Aorta (tissue), 5 donors: ENCODE measurements at regions not wholly inside any gene's neighbourhood (a gene's known extent, or its start where the extent isn't known, plus 50 kb on each side); places are given as distances from the start of the nearest gene placed in this dataset.

Experiments used
- ATAC-seq: fragments of 200-7000 bp; cut with Tn5 transposase; one replicate; pipeline ENCODE4 v1.9.1; 2022; ENCODE audit warnings: moderate library complexity; ENCODE audit not compliant: low FRiP score
- DNase-seq, 2 donors: peaks; one replicate each; pipeline ENCODE4 v3.0.0-alpha.2; 2020
- H3K27ac ChIP-seq, 2 donors: one replicate each; pipeline ENCODE4 v1.5.1; 2013; ENCODE audit warnings: low read length in 2 of 2, mild to moderate bottlenecking in 2 of 2, moderate library complexity in 2 of 2, control low read depth in 1 of 2, inconsistent platforms in 1 of 2, low read depth in 1 of 2
- H3K27me3 ChIP-seq, 2 donors: one replicate each; pipeline ENCODE4 v1.6.1; 2013; ENCODE audit warnings: control low read depth in 1 of 2, low read length in 1 of 2, mild to moderate bottlenecking in 1 of 2, moderate library complexity in 1 of 2; ENCODE audit not compliant: insufficient read depth in 2 of 2, control insufficient read depth in 1 of 2
- H3K36me3 ChIP-seq, 2 donors: one replicate each; pipeline ENCODE4 v1.6.1; 2013; ENCODE audit warnings: control low read depth in 1 of 2, low read length in 1 of 2, mild to moderate bottlenecking in 1 of 2; ENCODE audit not compliant: insufficient read depth in 2 of 2, control insufficient read depth in 1 of 2
- H3K4me1 ChIP-seq, 2 donors: one replicate each; pipeline ENCODE4 v1.6.1; 2013; ENCODE audit warnings: low read length in 2 of 2, control low read depth in 1 of 2, mild to moderate bottlenecking in 1 of 2, moderate library complexity in 1 of 2; ENCODE audit not compliant: insufficient read depth in 2 of 2, control insufficient read depth in 1 of 2
- H3K4me3 ChIP-seq, 2 donors: one replicate each; pipeline ENCODE4 v1.5.1; 2013; ENCODE audit warnings: low read length in 2 of 2, control low read depth in 1 of 2, mild to moderate bottlenecking in 1 of 2
- H3K9me3 ChIP-seq: one replicate; pipeline ENCODE4 v1.6.1; 2013; ENCODE audit warnings: mild to moderate bottlenecking, low read length; ENCODE audit not compliant: control insufficient read depth
- WGBS, 2 donors: extraction: QIAGEN DNeasy Blood & Tissue Kit; methylation state at CpG; one replicate each; pipeline ENCODE4 v1.1.7; 2013; 5-methylcytosine and 5-hydroxymethylcytosine counted together
- intact Hi-C, 2 donors: fragments of 100-400 bp; cut with DNase I; formaldehyde crosslinking; loops; one replicate each; pipeline versions ENCODE4 v1.14.2 to v1.15.0; 2022
- donor health status: healthy with polysubstance abuse.
- donor health status: Bipolar disorder and iron deficiency.
- donor health status: DM: no; HTN: no; CAD: no.
- donor health status: DM: no; HTN: no; CAD: no.
- donor health status: DM: yes; HTN: yes; CAD: no.

GRCh38 chr17:79500745-79501618 is 109.9 kb downstream of the RBFOX3 start:
- H3K27me3 ChIP-seq: peaks cover 0 to 2% of the 10 kb centered on the region in 2 donors
- H3K36me3 ChIP-seq: no peaks in the 10 kb centered on the region
- no peak overlapping the region for H3K4me3 ChIP-seq
- no peak for ATAC-seq
- no peak for DNase-seq
- intact Hi-C loops: no loop called here
- WGBS, 2 donors: 31 to 35% methylated on average over 23 of the region's 23 CpGs
- H3K27ac ChIP-seq: no peak overlapping the region
- H3K4me1 ChIP-seq: no peaks in the 10 kb centered on the region
- peaks cover 2% of the 10 kb centered on the region for H3K9me3 ChIP-seq

- intact Hi-C loops: no loop called here
- 0% methylated on average over 1 of the region's 1 CpG for WGBS, 2 donors
Observed at GRCh38 chr17:79498854-79499253, 112.0 kb downstream of the RBFOX3 start.

GRCh38 chr17:79497777-79498348 is 113.0 kb downstream of the RBFOX3 start:
- H3K27ac ChIP-seq: no peak overlapping the region
- DNase-seq: no peak
- no peaks in the 10 kb centered on the region for H3K4me1 ChIP-seq
- no peak overlapping the region for H3K4me3 ChIP-seq
- intact Hi-C loops: no loop called here
- ATAC-seq: no peak
- H3K9me3 ChIP-seq: no peaks in the 10 kb centered on the region
- H3K27me3 ChIP-seq: peaks cover 0 to 2% of the 10 kb centered on the region in 2 donors
- WGBS, 2 donors: 89 to 98% methylated on average over 4 of the region's 4 CpGs
- H3K36me3 ChIP-seq: no peaks in the 10 kb centered on the region

More at GRCh38 chr17:79498854-79499253, 112.0 kb downstream of the RBFOX3 start:
- Histone ChIP-seq H3K27me3 (peaks cover 0 to 2% of the 10 kb centered on the region in 2 donors), H3K36me3 (no peaks in the 10 kb centered on the region), H3K9me3 (no peaks in the 10 kb centered on the region), H3K27ac (no peak overlapping the region), H3K4me1 (no peaks in the 10 kb centered on the region), H3K4me3 (no peak overlapping the region)
- no peak for ATAC-seq
- DNase-seq: no peak

GRCh38 chr17:79496422-79497005 is 114.3 kb downstream of the RBFOX3 start:
- 70% methylated on average over 13 of the region's 13 CpGs for WGBS, 2 donors
- Histone ChIP-seq H3K27ac (no peak overlapping the region), H3K27me3 (peaks cover 0 to 2% of the 10 kb centered on the region in 2 donors), H3K36me3 (no peaks in the 10 kb centered on the region), H3K4me1 (no peaks in the 10 kb centered on the region), H3K9me3 (peaks cover 1% of the 10 kb centered on the region), H3K4me3 (no peak overlapping the region)
- ATAC-seq (no peak), DNase-seq (no peak)
- intact Hi-C loops: no loop called here

- WGBS, 2 donors: 60 to 66% methylated on average over 11 of the region's 11 CpGs
Observed at GRCh38 chr17:79495665-79496064, 115.2 kb downstream of the RBFOX3 start.

GRCh38 chr17:79491006-79491405 is 119.8 kb downstream of the RBFOX3 start:
- peaks cover 1% of the 10 kb centered on the region for H3K9me3 ChIP-seq
- ATAC-seq: no peak
- no peak overlapping the region for H3K4me3 ChIP-seq
- no peaks in the 10 kb centered on the region for H3K27me3 ChIP-seq
- DNase-seq: no peak
- intact Hi-C loops: no loop called here
- WGBS, 2 donors: 67% methylated on average over 1 of the region's 3 CpGs; no CpG with 5 or more reads in 1 of the 2 donors
- no peaks in the 10 kb centered on the region for H3K36me3 ChIP-seq
- no peak overlapping the region for H3K27ac ChIP-seq
- no peaks in the 10 kb centered on the region for H3K4me1 ChIP-seq

More at GRCh38 chr17:79495665-79496064, 115.2 kb downstream of the RBFOX3 start:
- Histone ChIP-seq H3K36me3 (no peaks in the 10 kb centered on the region), H3K9me3 (peaks cover 1% of the 10 kb centered on the region), H3K4me1 (no peaks in the 10 kb centered on the region), H3K27me3 (peaks cover 0 to 1% of the 10 kb centered on the region in 2 donors), H3K4me3 (no peak overlapping the region), H3K27ac (no peak overlapping the region)
- intact Hi-C loops: no loop called here
- no peak for DNase-seq
- ATAC-seq: no peak

- ATAC-seq (no peak), DNase-seq (no peak)
- intact Hi-C loops: no loop called here
- Histone ChIP-seq H3K9me3 (peaks cover 1% of the 10 kb centered on the region), H3K36me3 (no peaks in the 10 kb centered on the region), H3K4me1 (no peaks in the 10 kb centered on the region), H3K4me3 (no peak overlapping the region), H3K27ac (no peak overlapping the region), H3K27me3 (no peaks in the 10 kb centered on the region)
- 38 to 50% methylated on average over 1 of the region's 1 CpG for WGBS, 2 donors
Observed at GRCh38 chr17:79490530-79490929, 120.3 kb downstream of the RBFOX3 start.

GRCh38 chr17:79487149-79487548 is 123.7 kb downstream of the RBFOX3 start:
- no peaks in the 10 kb centered on the region for H3K36me3 ChIP-seq
- no peaks in the 10 kb centered on the region for H3K9me3 ChIP-seq
- WGBS, 2 donors: 75 to 80% methylated on average over 12 of the region's 12 CpGs
- no peak overlapping the region for H3K4me3 ChIP-seq
- no peaks in the 10 kb centered on the region for H3K4me1 ChIP-seq
- intact Hi-C loops: no loop called here
- no peak for DNase-seq
- no peak for ATAC-seq
- H3K27ac ChIP-seq: no peak overlapping the region
- no peaks in the 10 kb centered on the region for H3K27me3 ChIP-seq
